NAMALWA (cell line): ENCODE measurements at regions not wholly inside any gene's neighbourhood (a gene's known extent, or its start where the extent isn't known, plus 50 kb on each side); places are given as distances from the start of the nearest gene placed in this dataset.

Experiments
- DNase-seq: peaks from one replicate; pipeline ENCODE4 v3.0.0-alpha.2; 2015; ENCODE audit warnings: low spot score

- DNase-seq = no peak
Observed at GRCh38 chr4:152269448-152270191, 266.3 kb downstream of the FBXW7 start.

DNA sequence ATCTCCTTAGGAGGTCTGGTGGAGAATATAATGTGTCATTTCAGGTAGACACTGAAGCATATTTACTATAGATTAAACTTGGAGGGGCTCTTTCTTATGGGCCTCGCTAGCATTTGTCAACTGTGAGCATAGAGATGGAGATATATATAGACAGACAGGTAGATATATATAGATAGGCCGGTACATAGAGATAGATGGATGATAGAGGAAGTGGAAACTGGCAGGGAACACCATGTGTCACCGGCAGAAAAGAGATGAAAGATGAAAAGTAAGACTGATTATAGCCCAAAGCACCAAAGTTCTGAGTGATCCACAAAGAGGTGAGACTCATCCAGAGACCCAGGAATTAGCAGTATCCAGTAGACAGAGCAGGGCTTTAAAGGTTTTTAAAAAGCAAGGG is 268.1 kb downstream of the FBXW7 start:
- no peak for DNase-seq

DNA sequence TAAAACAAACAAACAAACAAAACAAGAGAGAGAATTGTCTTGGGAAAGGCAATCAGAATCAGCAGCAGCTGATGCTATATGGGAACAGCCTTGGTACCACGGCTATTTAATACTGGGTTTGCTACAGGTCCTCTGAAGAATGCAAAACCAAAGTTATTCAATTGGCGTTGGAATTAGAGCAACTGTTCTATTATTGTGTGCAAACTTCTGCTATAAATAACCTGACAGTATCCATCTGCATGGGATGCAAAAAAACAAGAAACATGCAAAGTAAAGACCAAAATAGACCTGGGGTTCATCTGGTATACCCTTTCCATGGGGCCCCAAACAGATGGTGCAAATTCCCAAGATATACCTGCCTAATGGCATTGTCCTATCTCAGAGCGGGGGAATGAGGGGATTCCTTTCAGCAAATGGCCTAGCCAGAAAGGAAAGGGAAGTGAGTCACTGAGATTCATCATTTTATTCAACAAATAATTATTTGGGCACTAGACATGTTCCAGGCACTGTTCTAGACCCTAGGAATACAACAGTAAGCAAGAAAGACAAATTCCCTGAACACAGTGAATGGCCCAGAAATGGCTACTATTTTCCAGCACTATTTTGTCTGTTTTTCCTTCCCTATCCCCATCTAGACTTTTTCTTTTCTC is 268.9 kb downstream of the FBXW7 start:
- no peak for DNase-seq

GRCh38 chr4:152265149-152265621 is 270.7 kb downstream of the FBXW7 start:
- no peak for DNase-seq

- no peak for DNase-seq
Observed at GRCh38 chr4:152264106-152264505, 271.8 kb downstream of the FBXW7 start.

GRCh38 chr4:152259866-152260265 is 276.0 kb downstream of the FBXW7 start:
- no peak for DNase-seq

- no peak for DNase-seq
Observed at GRCh38 chr4:152258804-152259708, 276.8 kb downstream of the FBXW7 start.

DNA sequence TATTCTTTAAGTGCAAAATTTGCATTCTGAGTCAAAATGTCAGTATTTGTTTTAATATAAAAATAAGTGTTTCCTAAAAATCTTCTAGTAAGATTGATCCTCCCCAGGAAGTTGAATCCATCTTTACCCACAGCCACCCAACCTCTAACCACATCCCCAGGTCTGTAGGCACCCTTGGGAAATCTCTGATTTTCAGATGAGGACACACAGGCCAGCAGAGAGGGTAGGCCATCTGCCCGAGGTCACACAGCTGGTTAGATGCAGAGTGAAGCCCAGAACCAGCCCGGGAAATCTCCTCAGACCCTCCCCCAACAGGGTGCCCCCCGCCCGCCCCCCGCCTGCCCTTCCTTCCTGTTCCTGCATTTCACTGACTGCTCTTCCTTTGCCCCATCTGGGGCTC is 277.5 kb downstream of the FBXW7 start:
- DNase-seq = no peak

DNA sequence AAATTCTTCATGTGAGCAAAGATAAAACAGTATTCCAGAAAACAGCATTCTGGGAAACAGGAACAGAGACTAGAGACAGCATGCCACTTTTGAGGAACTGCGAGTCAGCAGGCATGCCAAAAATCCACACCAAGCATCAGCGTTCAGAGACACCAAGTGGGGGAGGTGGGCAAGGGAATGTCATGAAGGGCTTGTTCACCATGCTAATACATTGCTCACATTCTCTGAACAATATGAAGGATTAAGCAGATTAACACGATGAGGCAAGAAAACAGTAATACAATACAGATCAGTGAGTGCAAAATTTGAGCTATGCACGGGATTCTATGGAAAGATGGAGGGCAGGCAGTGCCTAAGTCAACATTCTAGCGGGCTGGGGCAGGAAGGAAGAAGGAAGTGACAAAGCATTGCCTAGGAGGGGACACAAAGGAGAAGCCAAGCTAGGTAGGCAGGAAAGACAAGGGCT is 278.3 kb downstream of the FBXW7 start:
- DNase-seq = no peak

GRCh38 chr4:152256996-152257395 is 278.9 kb downstream of the FBXW7 start:
- DNase-seq = no peak

GRCh38 chr4:152255437-152255836 is 280.5 kb downstream of the FBXW7 start:
- DNase-seq = no peak

- DNase-seq = no peak
Observed at GRCh38 chr4:152248347-152248746, 287.5 kb downstream of the FBXW7 start.

GRCh38 chr4:152247271-152247975 is 288.5 kb downstream of the FBXW7 start:
- DNase-seq = no peak

DNA sequence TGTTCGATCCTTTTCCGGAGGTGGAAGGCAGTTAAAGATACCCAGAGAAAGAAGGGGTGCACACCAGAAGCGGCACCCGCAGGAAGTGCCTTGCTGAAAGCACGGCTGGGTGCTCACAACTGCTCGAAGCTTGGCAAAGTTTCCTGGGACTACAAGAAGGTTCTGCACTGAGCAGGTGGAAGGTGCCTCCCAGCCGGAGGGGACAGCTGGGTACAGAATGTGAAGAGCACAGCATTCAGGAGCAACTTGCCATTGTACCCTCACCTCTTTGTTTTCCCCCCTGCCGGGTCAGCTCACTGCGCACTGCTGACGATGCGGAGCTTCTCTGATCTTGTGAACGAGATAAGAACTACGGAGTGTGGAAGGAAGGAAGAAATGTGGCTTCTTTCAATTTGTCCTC is 289.2 kb downstream of the FBXW7 start:
- no peak for DNase-seq

GRCh38 chr4:152245680-152246079 is 290.2 kb downstream of the FBXW7 start:
- no peak for DNase-seq

GRCh38 chr4:152244659-152245058 is 291.2 kb downstream of the FBXW7 start:
- no peak for DNase-seq

GRCh38 chr4:152243896-152244595 is 291.8 kb downstream of the FBXW7 start:
- no peak for DNase-seq

DNA sequence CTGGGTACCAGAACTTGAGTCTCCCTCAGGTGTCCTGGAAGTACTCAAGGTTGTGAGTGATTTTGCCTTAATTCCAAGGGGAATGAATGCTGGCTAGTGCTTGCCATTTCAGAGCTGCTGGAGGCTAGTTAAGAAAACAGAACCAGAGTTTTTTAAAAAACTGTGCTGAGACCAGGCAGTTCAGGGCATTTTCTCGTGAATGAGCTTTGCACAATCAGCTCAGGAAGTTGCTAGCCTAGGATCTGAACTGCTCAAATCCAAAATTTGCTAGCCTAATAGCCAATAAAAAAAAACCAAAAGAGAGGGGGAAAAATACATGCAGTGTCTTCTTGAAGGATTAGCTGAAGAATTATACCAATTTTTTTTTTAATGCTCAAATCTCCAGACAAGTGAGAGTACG is 292.7 kb downstream of the FBXW7 start:
- DNase-seq = no peak

GRCh38 chr4:152240232-152240631 is 295.7 kb downstream of the FBXW7 start:
- no peak for DNase-seq

DNA sequence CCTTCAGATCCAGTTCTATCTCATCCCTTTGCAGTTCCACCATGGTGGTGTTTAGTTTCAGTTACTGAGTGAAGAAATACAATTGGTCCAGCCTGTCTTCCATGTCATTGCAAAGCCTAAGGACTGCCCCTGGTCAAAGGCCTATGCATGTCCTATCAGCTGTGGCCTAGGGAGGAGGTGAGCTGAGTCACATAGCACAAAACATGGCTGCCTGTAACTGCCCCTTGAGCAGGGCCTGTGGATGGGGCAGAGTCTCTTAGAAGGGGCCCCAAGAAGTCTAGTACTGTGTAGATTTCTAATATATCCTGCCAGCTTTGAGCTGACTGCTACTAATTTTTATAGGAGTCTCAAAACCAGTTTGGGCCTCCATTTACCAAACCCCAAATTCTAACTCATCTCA is 296.7 kb downstream of the FBXW7 start:
- DNase-seq = no peak

GRCh38 chr4:152236519-152237056 is 299.3 kb downstream of the FBXW7 start:
- DNase-seq = no peak
